WERI-Rb-1 (cell line): ENCODE measurements at regions not wholly inside any gene's neighbourhood (a gene's known extent, or its start where the extent isn't known, plus 50 kb on each side); places are given as distances from the start of the nearest gene placed in this dataset.

Experiments used
- DNase-seq: peaks from one replicate; pipeline ENCODE4 v3.0.0-alpha.2; 2020
- H3K27ac ChIP-seq: fragments of 250-450 bp; sonication (Bioruptor Pico); 2 replicates; pipeline ENCODE4 v1.5.1; 2020; ENCODE audit warnings: mild to moderate bottlenecking, moderate library complexity
- H3K27me3 ChIP-seq: fragments of 250-450 bp; sonication (Bioruptor Pico); 2 replicates; pipeline ENCODE4 v1.5.1; 2021; ENCODE audit warnings: mild to moderate bottlenecking, low read depth, moderate library complexity; ENCODE audit not compliant: insufficient read depth, severe bottlenecking
- H3K36me3 ChIP-seq: fragments of 250-450 bp; sonication (Bioruptor Pico); 2 replicates; pipeline ENCODE4 v1.5.1; 2020; ENCODE audit warnings: mild to moderate bottlenecking, moderate library complexity
- H3K4me3 ChIP-seq: 2 replicates; pipeline ENCODE4 v1.5.1; 2011; ENCODE audit warnings: low read depth, mild to moderate bottlenecking, control low read depth, low read length
- H3K9me3 ChIP-seq: fragments of 250-450 bp; sonication (Bioruptor Pico); 2 replicates; pipeline ENCODE4 v1.5.1; 2021; ENCODE audit warnings: mild to moderate bottlenecking, moderate library complexity; ENCODE audit not compliant: severe bottlenecking
- TF ChIP-seq, protein P1 (sequence below): IDR thresholded peaks from 2 replicates; pipeline ENCODE4 v1.5.1; 2011; ENCODE audit warnings: low read depth, mild to moderate bottlenecking, control low read depth, inconsistent platforms, low read length

- Histone ChIP-seq H3K9me3 (no peaks in the 10 kb centered on the region), H3K4me3 (no peak overlapping the region), H3K36me3 (no peaks in the 10 kb centered on the region), H3K27ac (no peak overlapping the region), H3K27me3 (no peaks in the 10 kb centered on the region)
- TF ChIP-seq, protein P1, sequence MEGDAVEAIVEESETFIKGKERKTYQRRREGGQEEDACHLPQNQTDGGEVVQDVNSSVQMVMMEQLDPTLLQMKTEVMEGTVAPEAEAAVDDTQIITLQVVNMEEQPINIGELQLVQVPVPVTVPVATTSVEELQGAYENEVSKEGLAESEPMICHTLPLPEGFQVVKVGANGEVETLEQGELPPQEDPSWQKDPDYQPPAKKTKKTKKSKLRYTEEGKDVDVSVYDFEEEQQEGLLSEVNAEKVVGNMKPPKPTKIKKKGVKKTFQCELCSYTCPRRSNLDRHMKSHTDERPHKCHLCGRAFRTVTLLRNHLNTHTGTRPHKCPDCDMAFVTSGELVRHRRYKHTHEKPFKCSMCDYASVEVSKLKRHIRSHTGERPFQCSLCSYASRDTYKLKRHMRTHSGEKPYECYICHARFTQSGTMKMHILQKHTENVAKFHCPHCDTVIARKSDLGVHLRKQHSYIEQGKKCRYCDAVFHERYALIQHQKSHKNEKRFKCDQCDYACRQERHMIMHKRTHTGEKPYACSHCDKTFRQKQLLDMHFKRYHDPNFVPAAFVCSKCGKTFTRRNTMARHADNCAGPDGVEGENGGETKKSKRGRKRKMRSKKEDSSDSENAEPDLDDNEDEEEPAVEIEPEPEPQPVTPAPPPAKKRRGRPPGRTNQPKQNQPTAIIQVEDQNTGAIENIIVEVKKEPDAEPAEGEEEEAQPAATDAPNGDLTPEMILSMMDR = no peak
- DNase-seq = no peak
These were observed 356.6 kb downstream of the TDRD3 start for GRCh38 chr13:60753641-60754040.

DNA sequence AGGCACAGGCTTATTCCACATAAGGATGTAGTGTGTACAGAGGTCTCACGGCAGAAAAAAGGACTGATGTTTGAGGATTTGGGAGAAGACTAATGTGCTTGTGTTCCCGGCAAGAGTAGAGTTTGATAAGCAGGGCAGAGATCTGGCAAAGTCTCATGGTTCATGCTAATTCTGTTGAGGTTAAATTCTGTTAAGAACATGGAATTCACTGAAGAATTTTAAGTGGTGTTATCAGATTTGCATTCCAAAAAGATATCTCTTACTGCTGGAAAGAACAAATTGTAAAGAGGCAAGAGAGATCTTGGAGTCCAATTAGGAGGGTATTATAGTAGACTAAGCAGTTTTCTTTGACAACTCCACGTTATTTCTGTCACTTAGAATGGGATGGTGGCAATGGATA lies 348.3 kb downstream of the TDRD3 start:
- no peaks in the 10 kb centered on the region for H3K36me3 ChIP-seq
- H3K4me3 ChIP-seq = no peak overlapping the region
- no peaks in the 10 kb centered on the region for H3K27me3 ChIP-seq
- TF ChIP-seq, protein P1 = no peak
- no peak for DNase-seq
- no peaks in the 10 kb centered on the region for H3K9me3 ChIP-seq
- H3K27ac ChIP-seq = no peak overlapping the region

DNA sequence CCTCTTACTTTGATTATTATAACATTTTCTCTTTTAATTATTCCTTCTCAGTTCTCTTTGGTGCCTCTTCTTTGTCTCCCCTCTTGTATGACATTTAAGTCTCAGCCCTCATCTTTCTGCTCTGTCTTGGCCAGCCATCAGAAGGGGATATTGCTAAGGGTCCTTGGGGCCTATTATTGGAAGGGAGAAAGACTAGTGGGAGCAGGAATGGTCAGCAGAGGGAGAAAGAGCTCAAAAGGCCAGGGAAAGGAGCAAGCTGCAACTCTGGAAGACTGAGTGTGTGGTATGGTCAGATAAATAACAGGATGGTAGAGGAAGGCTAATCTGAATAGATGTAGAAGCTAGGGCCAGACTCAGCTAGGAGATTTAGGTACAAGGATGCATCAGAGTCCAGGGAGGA lies 336.9 kb downstream of the TDRD3 start:
- Histone ChIP-seq H3K27ac (no peak overlapping the region), H3K36me3 (no peaks in the 10 kb centered on the region), H3K4me3 (no peak overlapping the region), H3K27me3 (no peaks in the 10 kb centered on the region), H3K9me3 (no peaks in the 10 kb centered on the region)
- TF ChIP-seq, protein P1 = no peak
- DNase-seq = no peak

- no peak overlapping the region for H3K4me3 ChIP-seq
- no peaks in the 10 kb centered on the region for H3K9me3 ChIP-seq
- DNase-seq = no peak
- H3K27me3 ChIP-seq = no peaks in the 10 kb centered on the region
- TF ChIP-seq, protein P1 = no peak
- H3K27ac ChIP-seq = no peak overlapping the region
- no peaks in the 10 kb centered on the region for H3K36me3 ChIP-seq
These were observed 330.1 kb downstream of the TDRD3 start for GRCh38 chr13:60727140-60727539.

- no peak for DNase-seq
- H3K9me3 ChIP-seq = no peaks in the 10 kb centered on the region
- H3K27ac ChIP-seq = no peak overlapping the region
- no peaks in the 10 kb centered on the region for H3K36me3 ChIP-seq
- no peaks in the 10 kb centered on the region for H3K27me3 ChIP-seq
- TF ChIP-seq, protein P1 = no peak
- H3K4me3 ChIP-seq = no peak overlapping the region
These were observed 324.0 kb downstream of the TDRD3 start for GRCh38 chr13:60721063-60721462.

DNA sequence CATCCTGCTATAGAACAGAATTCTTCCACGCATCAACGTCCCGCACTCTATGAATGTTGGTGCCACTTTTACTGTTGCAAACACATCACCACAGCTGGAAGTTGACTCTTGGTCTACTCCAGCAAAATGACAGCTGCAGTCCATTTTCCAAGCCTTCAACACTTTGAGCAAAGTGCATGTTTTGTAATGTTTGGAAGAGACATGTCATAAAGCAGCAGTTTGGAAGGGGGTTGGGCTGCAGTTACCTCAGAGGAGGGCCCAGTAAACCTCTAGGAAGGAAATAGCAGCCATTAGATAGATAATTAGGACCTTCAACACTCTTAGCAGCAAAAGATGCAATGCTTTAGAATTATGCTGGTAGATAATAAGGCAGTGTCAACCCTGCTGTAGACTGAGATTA lies 323.6 kb downstream of the TDRD3 start:
- Histone ChIP-seq H3K27me3 (no peaks in the 10 kb centered on the region), H3K36me3 (no peaks in the 10 kb centered on the region), H3K9me3 (no peaks in the 10 kb centered on the region), H3K27ac (no peak overlapping the region), H3K4me3 (no peak overlapping the region)
- DNase-seq = no peak
- TF ChIP-seq, protein P1 = no peak
